HCT116 (cell line): ENCODE measurements at regions not wholly inside any gene's neighbourhood (a gene's known extent, or its start where the extent isn't known, plus 50 kb on each side); places are given as distances from the start of the nearest gene placed in this dataset.

Experiments
- POLR2A ChIP-seq: IDR thresholded peaks from 2 replicates; pipeline ENCODE4 v1.7.0; 2011; ENCODE audit warnings: borderline replicate concordance; ENCODE audit not compliant: insufficient read depth, insufficient read length; ENCODE audit errors: extremely low read depth
- SP1 ChIP-seq: IDR thresholded peaks from 2 replicates; pipeline ENCODE4 v1.6.1; 2012; ENCODE audit warnings: low read depth
- ZFX ChIP-seq: fragments of 450-650 bp; IDR thresholded peaks from 2 replicates; pipeline ENCODE4 v1.6.1; 2017
- TF ChIP-seq, protein P1 (sequence below), 3 experiments: fragments of 200-600 bp in 1 of 3; sonication (generic) in 1 of 3; IDR thresholded peaks in 2 of 3; conservative IDR thresholded peaks in 1 of 3; 2 replicates each; pipeline ENCODE4 v1.5.1; 2012 to 2017; ENCODE audit warnings: low read depth in 2 of 3, low read length in 2 of 3, antibody characterized with exemption in 1 of 3, borderline replicate concordance in 1 of 3, control low read depth in 1 of 3, mild to moderate bottlenecking in 1 of 3, mixed read lengths in 1 of 3, mixed run types in 1 of 3, moderate library complexity in 1 of 3; ENCODE audit not compliant: insufficient read depth in 1 of 3

DNA sequence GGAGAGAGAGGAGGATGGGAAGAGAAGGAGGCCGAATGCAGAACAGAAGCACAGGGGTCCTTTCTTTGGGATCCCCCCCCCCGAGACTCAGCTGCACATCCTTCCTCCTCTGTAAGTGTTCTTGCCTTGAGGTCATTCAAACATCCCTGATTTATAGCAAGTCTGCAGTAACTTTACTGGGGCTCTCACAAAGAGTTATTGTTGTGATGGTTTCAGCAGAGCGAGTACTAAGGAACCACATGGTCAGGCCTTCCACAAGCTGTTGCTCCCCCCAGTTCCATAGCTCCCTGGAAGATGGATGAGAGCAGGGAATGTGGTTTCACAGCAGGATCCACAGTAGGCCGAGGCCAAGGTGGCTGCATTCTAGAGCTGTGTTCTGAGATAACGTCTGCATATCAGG is 351.4 kb upstream of the CDH4 start:
- TF ChIP-seq, protein P1, sequence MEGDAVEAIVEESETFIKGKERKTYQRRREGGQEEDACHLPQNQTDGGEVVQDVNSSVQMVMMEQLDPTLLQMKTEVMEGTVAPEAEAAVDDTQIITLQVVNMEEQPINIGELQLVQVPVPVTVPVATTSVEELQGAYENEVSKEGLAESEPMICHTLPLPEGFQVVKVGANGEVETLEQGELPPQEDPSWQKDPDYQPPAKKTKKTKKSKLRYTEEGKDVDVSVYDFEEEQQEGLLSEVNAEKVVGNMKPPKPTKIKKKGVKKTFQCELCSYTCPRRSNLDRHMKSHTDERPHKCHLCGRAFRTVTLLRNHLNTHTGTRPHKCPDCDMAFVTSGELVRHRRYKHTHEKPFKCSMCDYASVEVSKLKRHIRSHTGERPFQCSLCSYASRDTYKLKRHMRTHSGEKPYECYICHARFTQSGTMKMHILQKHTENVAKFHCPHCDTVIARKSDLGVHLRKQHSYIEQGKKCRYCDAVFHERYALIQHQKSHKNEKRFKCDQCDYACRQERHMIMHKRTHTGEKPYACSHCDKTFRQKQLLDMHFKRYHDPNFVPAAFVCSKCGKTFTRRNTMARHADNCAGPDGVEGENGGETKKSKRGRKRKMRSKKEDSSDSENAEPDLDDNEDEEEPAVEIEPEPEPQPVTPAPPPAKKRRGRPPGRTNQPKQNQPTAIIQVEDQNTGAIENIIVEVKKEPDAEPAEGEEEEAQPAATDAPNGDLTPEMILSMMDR (IDR thresholded peaks at IDR 0.05 in 2 of 3, conservative IDR thresholded peaks at IDR 0.05 in 1 of 3; ENCODE audit: borderline replicate concordance in 1 of 3, insufficient read depth in 1 of 3, low read depth in 2 of 3, low read length in 2 of 3), result no peak
- TF ChIP-seq POLR2A (no peak), SP1 (no peak), ZFX (no peak)
